SK-N-MC (cell line): ENCODE measurements at regions not wholly inside any gene's neighbourhood (a gene's known extent, or its start where the extent isn't known, plus 50 kb on each side); places are given as distances from the start of the nearest gene placed in this dataset.
"Not testable (repeated sequence)": the region's sequence is repeated elsewhere in the genome, so short reads cannot be mapped to it uniquely, and the experiment has no call there.

Experiments used
- DNase-seq: peaks from one replicate; pipeline ENCODE4 v3.0.0-alpha.2; 2011; ENCODE audit warnings: low read depth, low spot score
- H3K27ac ChIP-seq: fragments of 200-600 bp; sonication (generic); 2 replicates; pipeline ENCODE4 v1.5.1; 2016; ENCODE audit warnings: mixed run types
- H3K36me3 ChIP-seq: fragments of 200-600 bp; sonication (generic); 2 replicates; pipeline ENCODE4 v1.6.1; 2017; ENCODE audit warnings: antibody characterized with exemption, low read length, mixed read lengths; ENCODE audit not compliant: insufficient read depth
- H3K4me3 ChIP-seq: fragments of 200-600 bp; sonication (generic); 2 replicates; pipeline ENCODE4 v1.5.1; 2016
- H3K9ac ChIP-seq: fragments of 200-600 bp; sonication (generic); 2 replicates; pipeline ENCODE4 v1.8.0; 2017; ENCODE audit warnings: mixed run types, mixed read lengths; ENCODE audit not compliant: insufficient read length
- H3K9me3 ChIP-seq: fragments of 200-600 bp; sonication (generic); 2 replicates; pipeline ENCODE4 v1.6.1; 2017; ENCODE audit warnings: low read depth, mild to moderate bottlenecking, antibody characterized with exemption, low read length, moderate library complexity, mixed read lengths
- EZH2 ChIP-seq: fragments of 200-600 bp; sonication (generic); IDR thresholded peaks from one replicate; pipeline ENCODE4 v1.6.1; 2017; ENCODE audit warnings: antibody characterized with exemption
- FOXP2 ChIP-seq: optimal IDR thresholded peaks from 2 replicates; pipeline ENCODE3; 2011; ENCODE audit warnings: mild to moderate bottlenecking, moderate library complexity; ENCODE audit not compliant: insufficient read depth; ENCODE audit errors: extremely low read length, control extremely low read depth
- POLR2AphosphoS5 ChIP-seq: IDR thresholded peaks from 2 replicates; pipeline ENCODE4 v1.6.1; 2012; ENCODE audit warnings: mild to moderate bottlenecking, low read depth, low read length, borderline replicate concordance

DNA sequence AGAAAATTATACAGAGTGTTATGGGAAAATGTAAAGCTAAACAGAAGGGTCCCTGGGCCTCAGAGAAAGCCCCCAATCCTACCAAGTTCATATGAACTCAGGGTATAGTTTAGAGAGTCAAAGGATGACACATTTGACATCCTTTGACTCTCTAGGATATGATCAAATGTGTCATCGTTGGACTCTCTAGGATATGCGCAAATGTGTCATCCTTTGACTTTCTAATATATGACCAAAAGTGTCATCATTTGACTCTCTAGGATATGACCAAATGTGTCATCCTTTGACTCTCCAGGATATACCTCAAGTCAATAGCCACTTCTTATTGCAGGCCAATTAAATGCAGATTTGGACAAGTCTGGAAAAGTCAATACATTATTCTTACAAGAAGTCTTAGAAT lies 204.8 kb upstream of the IGF1 start:
- Histone ChIP-seq H3K27ac (no peak overlapping the region), H3K9ac (no peak overlapping the region), H3K9me3 (no peaks in the 10 kb centered on the region), H3K4me3 (no peak overlapping the region), H3K36me3 (no peaks in the 10 kb centered on the region)
- DNase-seq: no peak
- TF ChIP-seq EZH2: no peak
- no peak for TF ChIP-seq POLR2AphosphoS5
- TF ChIP-seq FOXP2: no peak

DNA sequence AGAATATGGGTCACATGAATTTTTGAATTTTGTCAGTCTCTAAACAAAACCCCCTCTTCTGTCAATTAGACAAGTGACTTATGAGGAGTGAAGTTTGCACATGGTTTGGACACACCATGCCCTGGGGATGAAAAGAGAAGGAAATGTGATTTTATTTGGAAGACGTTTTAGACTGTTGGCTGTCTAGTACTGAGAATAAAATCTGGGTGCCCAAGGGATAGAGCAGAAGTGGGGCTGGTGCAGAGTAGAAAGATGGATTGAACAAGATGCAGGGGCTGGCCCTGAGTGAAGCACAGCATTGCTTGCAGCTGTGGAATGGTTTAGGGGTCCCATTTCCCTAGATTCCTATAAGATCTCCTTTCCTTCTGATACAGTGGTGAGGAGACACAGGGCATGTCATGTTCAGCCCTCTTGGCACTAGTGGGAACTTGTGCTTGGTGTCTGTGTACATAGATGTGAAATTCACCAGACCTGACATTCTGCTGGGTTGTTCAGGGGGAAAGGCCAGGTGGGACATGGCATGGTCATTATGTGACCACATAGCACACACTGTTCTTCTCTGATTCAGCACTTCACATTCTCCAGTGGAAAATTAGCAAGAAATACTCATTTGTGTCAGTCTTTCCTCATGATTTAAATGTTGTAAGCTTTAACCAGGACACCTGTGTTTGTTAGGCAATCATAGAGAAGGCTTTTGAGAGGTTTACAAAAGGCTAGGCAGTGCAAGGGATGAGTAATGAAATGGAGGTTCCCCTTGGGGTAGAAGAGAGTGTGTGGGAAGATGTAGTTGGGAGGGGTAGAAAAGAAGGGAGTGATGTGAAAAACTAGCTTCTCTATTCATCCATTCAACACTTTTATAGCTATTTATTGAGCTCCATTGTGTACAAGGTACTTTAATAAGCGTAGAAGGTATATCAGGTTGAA lies 202.3 kb upstream of the IGF1 start:
- Histone ChIP-seq H3K27ac (no peak overlapping the region), H3K9me3 (no peaks in the 10 kb centered on the region), H3K9ac (no peak overlapping the region), H3K36me3 (no peaks in the 10 kb centered on the region), H3K4me3 (no peak overlapping the region)
- DNase-seq: no peak
- no peak for TF ChIP-seq EZH2
- TF ChIP-seq FOXP2: no peak
- TF ChIP-seq POLR2AphosphoS5: no peak

DNA sequence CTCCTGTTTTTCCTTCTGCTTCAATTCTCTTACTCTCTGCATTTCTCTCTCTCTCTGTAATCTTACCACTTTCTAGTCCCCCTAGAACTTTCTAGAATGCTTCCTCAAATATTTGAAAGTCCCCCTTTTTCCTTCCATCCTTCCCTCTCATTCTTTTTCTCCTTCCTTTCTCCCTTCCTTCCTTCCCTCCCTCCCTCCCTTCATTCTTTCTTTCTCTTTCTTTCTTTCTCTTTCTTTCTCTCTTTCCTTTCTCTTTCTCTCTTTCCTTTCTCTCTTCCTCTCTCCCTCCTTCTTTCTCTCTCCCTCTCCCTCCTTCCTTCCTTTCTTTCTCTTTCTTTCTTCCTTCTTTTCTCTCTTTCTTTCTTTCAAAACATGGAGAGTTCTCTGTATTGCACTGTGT lies 201.4 kb upstream of the IGF1 start:
- no peak for DNase-seq
- H3K36me3 ChIP-seq: no peaks in the 10 kb centered on the region
- no peak overlapping the region for H3K27ac ChIP-seq

DNA sequence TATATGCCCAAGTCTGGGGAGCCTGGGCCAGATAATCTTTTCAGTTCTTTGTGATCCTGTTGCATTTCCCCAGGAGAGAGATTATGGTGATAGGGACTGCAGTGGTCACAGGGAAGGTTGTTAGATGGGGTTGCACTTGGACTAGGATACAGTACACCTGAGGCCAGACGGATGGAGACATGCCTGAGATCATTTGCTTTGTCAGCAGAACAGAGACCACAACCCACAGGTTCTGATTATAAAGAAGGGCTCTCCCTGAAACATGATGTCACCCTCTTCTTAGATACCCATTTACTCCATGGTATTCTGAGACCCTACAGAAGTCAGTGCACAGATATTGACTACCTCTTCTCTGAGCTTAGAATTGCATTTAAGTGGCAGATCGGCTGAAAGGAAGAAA lies 200.9 kb upstream of the IGF1 start:
- Histone ChIP-seq H3K9ac (no peak overlapping the region), H3K27ac (no peak overlapping the region), H3K9me3 (no peaks in the 10 kb centered on the region), H3K36me3 (no peaks in the 10 kb centered on the region), H3K4me3 (no peak overlapping the region)
- DNase-seq: no peak
- TF ChIP-seq POLR2AphosphoS5: no peak
- TF ChIP-seq EZH2: no peak
- no peak for TF ChIP-seq FOXP2

More for the DNA sequence above, 201.4 kb upstream of the IGF1 start:
- no peak overlapping the region for H3K4me3 ChIP-seq
- no peak overlapping the region for H3K9ac ChIP-seq
- H3K9me3 ChIP-seq: no peaks in the 10 kb centered on the region
- TF ChIP-seq POLR2AphosphoS5 (no peak), FOXP2 (no peak), EZH2 (no peak)

DNA sequence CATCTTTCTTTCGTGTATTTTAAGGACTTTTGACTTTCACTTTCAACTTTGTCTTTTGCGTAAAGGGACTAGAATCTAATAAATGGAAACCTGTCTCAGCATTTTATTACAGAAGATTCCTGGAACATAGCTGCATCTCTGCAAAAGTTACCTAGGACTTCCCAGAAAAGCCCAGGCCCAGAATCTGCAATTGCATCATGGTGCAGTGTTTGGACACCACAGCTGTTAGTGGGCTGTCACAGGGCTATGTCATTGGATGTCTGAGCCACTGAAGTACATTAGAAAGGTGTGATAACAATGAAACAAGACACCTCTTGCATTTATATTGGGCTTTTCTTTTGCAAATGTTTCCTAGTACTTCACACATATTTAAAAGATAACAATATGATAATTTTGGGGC lies 199.9 kb upstream of the IGF1 start:
- Histone ChIP-seq H3K9me3 (no peaks in the 10 kb centered on the region), H3K36me3 (no peaks in the 10 kb centered on the region), H3K9ac (no peak overlapping the region), H3K4me3 (no peak overlapping the region), H3K27ac (no peak overlapping the region)
- no peak for DNase-seq
- no peak for TF ChIP-seq FOXP2

DNA sequence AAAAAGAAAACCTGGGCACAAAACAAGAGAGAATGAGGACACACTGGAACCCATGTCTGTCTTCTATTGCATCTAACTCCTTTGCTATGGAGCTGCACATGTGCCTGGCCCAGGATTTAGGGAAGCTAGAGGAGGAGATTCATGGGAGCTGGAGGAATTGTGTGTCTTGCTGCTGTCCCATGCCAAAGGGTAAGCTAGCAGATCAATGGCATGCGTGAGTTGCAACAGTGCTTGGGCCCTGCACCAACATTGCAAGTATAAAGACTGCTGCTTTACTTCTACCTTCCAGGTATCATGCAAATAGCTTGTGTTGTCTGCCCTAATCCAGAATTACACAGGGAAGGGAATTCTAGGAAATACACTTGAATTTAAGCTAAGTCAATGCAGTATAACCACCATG lies 196.4 kb upstream of the IGF1 start:
- Histone ChIP-seq H3K36me3 (no peaks in the 10 kb centered on the region), H3K9ac (no peak overlapping the region), H3K4me3 (no peak overlapping the region), H3K27ac (no peak overlapping the region), H3K9me3 (0 out of 2 replicates have a peak, but pooled peaks cover 4% of the 10 kb centered on the region)
- no peak for DNase-seq
- TF ChIP-seq FOXP2: no peak
- TF ChIP-seq POLR2AphosphoS5: no peak
- no peak for TF ChIP-seq EZH2

DNA sequence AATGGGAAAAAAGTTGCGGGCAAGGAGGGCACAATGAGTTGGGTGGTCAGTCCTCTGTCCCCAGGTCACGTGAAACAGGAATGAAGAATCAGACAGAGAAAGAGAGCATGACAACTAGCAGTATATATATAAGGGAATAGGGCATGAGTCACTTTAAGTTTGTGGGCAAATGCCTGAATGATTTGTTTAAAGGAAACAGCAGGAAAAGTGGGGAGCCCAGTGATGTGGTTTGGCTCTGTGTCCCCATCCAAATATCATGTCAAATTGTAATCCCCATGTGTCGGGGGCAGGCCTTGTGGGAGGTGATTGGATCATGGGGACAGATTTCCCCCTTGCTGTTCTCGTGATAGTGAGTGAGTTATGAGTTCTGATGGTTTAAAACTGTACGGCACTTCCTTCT lies 195.3 kb upstream of the IGF1 start:
- H3K36me3 ChIP-seq: no peaks in the 10 kb centered on the region
- no peak overlapping the region for H3K9ac ChIP-seq
- 0 out of 2 replicates have a peak, but pooled peaks cover 4% of the 10 kb centered on the region for H3K9me3 ChIP-seq
- TF ChIP-seq POLR2AphosphoS5 (no peak), EZH2 (no peak), FOXP2 (no peak)
- no peak for DNase-seq
- no peak overlapping the region for H3K27ac ChIP-seq
- H3K4me3 ChIP-seq: no peak overlapping the region

DNA sequence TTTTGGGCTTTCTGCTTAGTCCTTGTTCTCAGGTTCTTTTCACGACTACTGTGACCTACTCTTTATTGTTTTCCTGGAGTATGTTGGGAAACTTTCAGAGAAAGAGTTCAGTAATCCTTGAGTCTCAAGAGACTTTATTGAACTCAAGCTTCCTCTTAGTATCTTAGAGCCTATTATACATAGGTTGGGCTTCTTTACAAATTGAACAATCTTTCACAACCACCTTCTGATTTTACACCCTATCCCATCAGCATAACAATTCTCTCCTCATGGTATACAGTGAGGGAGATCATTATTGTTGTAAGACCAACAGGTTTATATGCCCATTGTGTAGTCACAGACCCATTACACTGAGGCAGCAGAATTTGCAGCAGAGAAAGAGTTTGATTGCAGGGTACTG lies 193.2 kb upstream of the IGF1 start:
- TF ChIP-seq POLR2AphosphoS5: no peak
- no peak for TF ChIP-seq FOXP2
- no peak for TF ChIP-seq EZH2
- no peak overlapping the region for H3K4me3 ChIP-seq
- no peaks in the 10 kb centered on the region for H3K36me3 ChIP-seq
- 0 out of 2 replicates have a peak, but pooled peaks cover 4% of the 10 kb centered on the region for H3K9me3 ChIP-seq
- H3K27ac ChIP-seq: no peak overlapping the region
- no peak overlapping the region for H3K9ac ChIP-seq
- no peak for DNase-seq

DNA sequence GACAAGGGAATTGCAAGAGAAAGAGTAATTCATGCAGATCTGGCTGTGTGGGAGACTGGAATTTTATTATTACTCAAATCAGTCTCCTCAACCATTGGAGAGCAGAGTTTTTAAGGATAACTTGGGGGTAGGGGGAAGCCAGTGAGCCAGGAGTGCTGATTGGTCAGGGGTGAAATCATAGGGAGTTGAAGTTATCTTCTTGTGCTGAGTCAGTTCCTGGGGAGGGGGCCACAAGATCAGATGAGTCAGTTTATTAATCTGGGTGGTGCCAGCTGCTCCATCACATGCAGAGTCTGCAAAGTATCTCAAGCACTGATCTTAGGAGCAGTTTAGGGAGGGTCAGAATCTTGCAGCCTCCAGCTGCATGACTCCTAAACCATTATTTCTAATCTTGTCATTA lies 191.8 kb upstream of the IGF1 start:
- not testable (repeated sequence) for H3K27ac ChIP-seq, H3K9ac ChIP-seq, H3K4me3 ChIP-seq, H3K9me3 ChIP-seq, DNase-seq, H3K36me3 ChIP-seq
